Right atrium auricular region (tissue), 2 donors: ENCODE measurements at regions not wholly inside any gene's neighbourhood (a gene's known extent, or its start where the extent isn't known, plus 50 kb on each side); places are given as distances from the start of the nearest gene placed in this dataset.

Experiments
- DNase-seq: peaks from one replicate; pipeline ENCODE4 v3.0.0-alpha.2; 2019; ENCODE audit warnings: low spot score
- H3K27ac ChIP-seq, 2 donors: fragments of 200-600 bp; sonication (generic); 1 replicate in 1 of 2; 2 replicates in 1 of 2; pipeline ENCODE4 v1.5.1; 2016 to 2019
- H3K27me3 ChIP-seq, 2 donors: fragments of 200-600 bp; sonication (generic); one replicate each; pipeline versions ENCODE4 v1.5.1 to v1.6.0; 2017 to 2019
- H3K36me3 ChIP-seq: fragments of 200-600 bp; sonication (generic); one replicate; pipeline ENCODE4 v1.5.1; 2016
- H3K4me1 ChIP-seq, 2 donors: fragments of 200-600 bp; sonication (generic); one replicate each; pipeline versions ENCODE4 v1.5.1 to v1.6.0; 2017 to 2019
- H3K4me3 ChIP-seq, 2 donors: fragments of 200-600 bp; sonication (generic); 1 replicate in 1 of 2; 2 replicates in 1 of 2; pipeline ENCODE4 v1.5.1; 2017 to 2019; ENCODE audit warnings: mild to moderate bottlenecking in 1 of 2, moderate library complexity in 1 of 2
- H3K9me3 ChIP-seq, 2 donors: fragments of 200-600 bp; sonication (generic); one replicate each; pipeline ENCODE4 v1.5.1; 2019
- TF ChIP-seq, protein P1 (sequence below), 2 donors: fragments of 200-600 bp; sonication (generic); IDR thresholded peaks; one replicate each; pipeline ENCODE4 v1.5.1; 2019; ENCODE audit warnings: antibody characterized with exemption in 2 of 2

DNA sequence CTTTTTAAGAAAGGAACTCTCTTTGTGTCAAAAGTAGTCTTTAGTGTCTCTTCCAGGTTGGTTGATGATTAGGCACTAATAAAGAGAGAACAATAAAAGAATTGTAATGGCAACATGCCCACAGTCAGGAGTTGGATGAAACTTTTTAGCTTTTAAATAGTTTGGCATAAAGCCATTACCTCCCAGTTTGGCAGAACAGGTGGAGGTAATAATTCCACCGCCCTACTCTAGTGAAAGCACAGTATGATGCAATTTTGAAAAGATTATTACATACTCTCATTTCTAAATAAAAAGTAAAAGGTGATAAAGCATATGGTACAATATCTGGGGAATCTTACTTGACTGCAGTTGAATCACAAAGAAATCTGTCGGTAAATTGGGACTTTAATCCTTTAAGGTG is 497.6 kb downstream of the SUCLA2 start:
- TF ChIP-seq, protein P1, sequence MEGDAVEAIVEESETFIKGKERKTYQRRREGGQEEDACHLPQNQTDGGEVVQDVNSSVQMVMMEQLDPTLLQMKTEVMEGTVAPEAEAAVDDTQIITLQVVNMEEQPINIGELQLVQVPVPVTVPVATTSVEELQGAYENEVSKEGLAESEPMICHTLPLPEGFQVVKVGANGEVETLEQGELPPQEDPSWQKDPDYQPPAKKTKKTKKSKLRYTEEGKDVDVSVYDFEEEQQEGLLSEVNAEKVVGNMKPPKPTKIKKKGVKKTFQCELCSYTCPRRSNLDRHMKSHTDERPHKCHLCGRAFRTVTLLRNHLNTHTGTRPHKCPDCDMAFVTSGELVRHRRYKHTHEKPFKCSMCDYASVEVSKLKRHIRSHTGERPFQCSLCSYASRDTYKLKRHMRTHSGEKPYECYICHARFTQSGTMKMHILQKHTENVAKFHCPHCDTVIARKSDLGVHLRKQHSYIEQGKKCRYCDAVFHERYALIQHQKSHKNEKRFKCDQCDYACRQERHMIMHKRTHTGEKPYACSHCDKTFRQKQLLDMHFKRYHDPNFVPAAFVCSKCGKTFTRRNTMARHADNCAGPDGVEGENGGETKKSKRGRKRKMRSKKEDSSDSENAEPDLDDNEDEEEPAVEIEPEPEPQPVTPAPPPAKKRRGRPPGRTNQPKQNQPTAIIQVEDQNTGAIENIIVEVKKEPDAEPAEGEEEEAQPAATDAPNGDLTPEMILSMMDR (IDR thresholded peaks at IDR 0.05): no peak
- Histone ChIP-seq H3K4me1 (no peaks in the 10 kb centered on the region), H3K36me3 (no peaks in the 10 kb centered on the region), H3K27ac (no peak overlapping the region), H3K27me3 (no peaks in the 10 kb centered on the region), H3K9me3 (no peaks in the 10 kb centered on the region), H3K4me3 (no peak overlapping the region)
- DNase-seq: no peak

DNA sequence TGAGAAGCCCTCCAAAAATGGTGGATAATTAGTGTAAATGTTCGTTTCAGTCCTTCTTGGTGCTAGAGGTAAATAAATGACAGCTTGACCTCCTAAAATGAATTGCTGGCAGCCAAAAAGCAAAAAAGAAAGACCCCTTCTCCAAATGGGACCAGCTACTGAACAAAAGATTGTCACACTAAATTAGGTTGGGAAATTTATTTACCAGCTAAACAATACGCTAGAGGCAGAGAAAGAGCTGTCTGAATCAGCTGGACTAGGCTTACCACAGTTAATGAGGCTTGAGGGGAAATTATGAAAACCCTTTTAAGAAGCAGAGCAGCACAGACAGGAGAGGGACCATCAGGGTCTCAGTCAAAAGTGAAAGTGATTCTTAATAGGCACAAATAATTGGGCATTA is 498.9 kb downstream of the SUCLA2 start:
- Histone ChIP-seq H3K36me3 (no peaks in the 10 kb centered on the region), H3K4me1 (no peaks in the 10 kb centered on the region)

DNA sequence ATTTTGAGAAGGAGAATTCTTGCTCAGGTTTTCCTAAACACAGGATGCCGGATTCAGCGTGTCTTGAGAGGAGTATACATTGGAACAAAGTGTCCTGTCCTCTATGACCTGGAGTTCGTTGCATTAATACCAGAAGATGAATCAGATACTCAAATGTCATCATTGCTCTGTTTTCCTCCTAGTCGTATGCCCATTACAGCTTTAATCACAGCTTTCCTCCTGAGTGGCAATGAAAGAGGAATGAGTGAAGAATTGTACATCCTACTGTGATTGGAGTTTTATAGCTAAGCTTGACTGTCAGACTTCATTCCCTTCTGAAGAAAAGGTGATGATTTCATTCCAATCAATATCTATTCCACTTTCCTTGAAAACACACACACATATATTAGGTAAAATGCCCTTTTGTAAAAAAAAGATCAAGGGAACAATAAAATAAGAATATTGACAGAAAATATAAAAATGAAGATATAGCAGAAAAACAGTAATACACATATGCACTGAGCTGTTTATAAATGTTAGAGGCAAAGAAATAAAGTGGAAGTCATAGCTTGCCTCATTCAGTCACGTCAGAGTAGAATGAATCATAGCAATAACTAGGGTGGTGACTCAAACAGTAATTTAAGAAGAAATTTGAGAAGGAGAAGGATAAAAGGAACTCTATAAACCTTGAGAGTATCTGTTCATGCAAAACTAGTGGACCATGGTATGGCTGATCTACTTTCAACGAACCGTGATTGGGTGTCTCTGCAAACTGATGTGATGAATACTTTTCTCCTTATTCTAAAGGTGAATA is 501.5 kb downstream of the SUCLA2 start:
- DNase-seq: no peak
- Histone ChIP-seq H3K4me1 (no peaks in the 10 kb centered on the region), H3K27me3 (no peaks in the 10 kb centered on the region), H3K36me3 (no peaks in the 10 kb centered on the region), H3K9me3 (no peaks in the 10 kb centered on the region), H3K4me3 (no peak overlapping the region), H3K27ac (no peak overlapping the region)
- TF ChIP-seq, protein P1 (IDR thresholded peaks at IDR 0.05): no peak

More for the DNA sequence above, 498.9 kb downstream of the SUCLA2 start:
- H3K27me3 ChIP-seq: no peaks in the 10 kb centered on the region
- no peaks in the 10 kb centered on the region for H3K9me3 ChIP-seq
- H3K4me3 ChIP-seq: no peak overlapping the region
- DNase-seq: no peak
- TF ChIP-seq, protein P1 (IDR thresholded peaks at IDR 0.05): no peak
- no peak overlapping the region for H3K27ac ChIP-seq

DNA sequence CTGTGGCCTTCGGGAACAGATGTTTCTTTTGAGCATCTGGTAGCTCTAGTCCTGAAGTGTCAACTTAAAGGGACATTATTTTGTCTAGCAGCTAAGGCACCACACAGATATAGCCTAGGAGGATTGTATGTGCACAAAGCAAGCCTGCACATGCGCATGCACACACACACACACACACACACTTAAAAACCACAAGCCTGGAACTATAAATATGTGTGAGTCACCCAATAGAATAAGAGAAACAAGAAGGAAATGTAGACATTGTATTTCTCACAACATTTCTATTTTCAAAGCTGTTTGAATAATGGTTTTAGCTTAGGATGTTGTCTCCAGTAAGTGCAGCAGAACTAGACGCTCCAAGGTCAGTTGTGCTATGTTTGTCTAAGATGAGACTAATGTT is 516.5 kb downstream of the SUCLA2 start:
- no peak overlapping the region for H3K4me3 ChIP-seq
- H3K36me3 ChIP-seq: no peaks in the 10 kb centered on the region
- no peaks in the 10 kb centered on the region for H3K9me3 ChIP-seq
- DNase-seq: no peak
- no peak overlapping the region for H3K27ac ChIP-seq
- TF ChIP-seq, protein P1 (IDR thresholded peaks at IDR 0.05): no peak
- no peaks in the 10 kb centered on the region for H3K27me3 ChIP-seq
- H3K4me1 ChIP-seq: no peaks in the 10 kb centered on the region

DNA sequence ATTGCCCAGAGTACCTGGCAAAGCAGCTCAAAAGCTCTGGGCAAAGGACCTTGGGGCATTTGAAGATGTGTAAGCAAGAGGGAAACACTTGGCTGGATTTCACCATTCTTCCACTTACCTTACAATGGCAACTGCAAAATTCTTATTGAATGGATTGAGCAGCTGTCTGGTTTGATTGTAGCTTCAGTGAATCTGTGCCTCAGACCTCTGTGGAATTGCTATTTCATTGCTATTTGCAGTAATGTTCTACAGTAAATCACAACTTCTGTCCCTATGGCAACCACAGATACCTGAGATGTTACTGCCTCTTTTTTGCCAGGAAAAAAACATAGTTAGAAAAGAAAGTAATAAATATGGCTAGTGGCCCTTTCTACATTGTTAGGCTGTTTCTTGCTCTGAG is 519.5 kb downstream of the SUCLA2 start:
- no peaks in the 10 kb centered on the region for H3K27me3 ChIP-seq
- H3K9me3 ChIP-seq: no peaks in the 10 kb centered on the region
- TF ChIP-seq, protein P1 (IDR thresholded peaks at IDR 0.05): no peak

DNA sequence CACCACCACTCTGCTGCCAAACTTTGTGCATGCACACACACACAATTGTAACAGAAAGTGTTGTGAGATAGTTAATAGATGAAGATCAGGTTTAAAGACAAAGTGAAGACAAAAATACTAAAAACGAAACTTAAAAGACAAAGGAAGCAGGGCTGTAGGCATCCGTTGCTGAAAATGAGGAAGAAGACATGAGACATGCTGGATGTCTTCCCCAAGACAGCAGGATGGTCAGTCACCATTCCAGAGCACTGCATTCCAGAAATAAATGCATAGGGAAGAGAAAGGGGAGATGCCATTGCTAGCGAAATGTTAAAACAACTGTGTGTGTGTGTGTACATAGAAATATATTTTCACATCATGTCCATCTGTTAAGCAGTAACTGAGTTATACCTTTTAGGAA is 520.1 kb downstream of the SUCLA2 start:
- TF ChIP-seq, protein P1 (IDR thresholded peaks at IDR 0.05): no peak
- Histone ChIP-seq H3K9me3 (no peaks in the 10 kb centered on the region), H3K36me3 (no peaks in the 10 kb centered on the region), H3K4me1 (no peaks in the 10 kb centered on the region), H3K4me3 (no peak overlapping the region), H3K27me3 (no peaks in the 10 kb centered on the region), H3K27ac (no peak overlapping the region)
- DNase-seq: no peak

More for the DNA sequence above, 519.5 kb downstream of the SUCLA2 start:
- Histone ChIP-seq H3K27ac (no peak overlapping the region), H3K4me1 (no peaks in the 10 kb centered on the region), H3K36me3 (no peaks in the 10 kb centered on the region), H3K4me3 (no peak overlapping the region)
- no peak for DNase-seq
